HG02798 (cell line): ENCODE measurements at regions not wholly inside any gene's neighbourhood (a gene's known extent, or its start where the extent isn't known, plus 50 kb on each side); places are given as distances from the start of the nearest gene placed in this dataset.

Source experiments
- ATAC-seq: cut with Tn5 transposase; IDR thresholded peaks from one replicate; pipeline ENCODE4 v1.9.1; 2021; ENCODE audit warnings: mild to moderate bottlenecking; ENCODE audit not compliant: unreplicated experiment, poor library complexity

DNA sequence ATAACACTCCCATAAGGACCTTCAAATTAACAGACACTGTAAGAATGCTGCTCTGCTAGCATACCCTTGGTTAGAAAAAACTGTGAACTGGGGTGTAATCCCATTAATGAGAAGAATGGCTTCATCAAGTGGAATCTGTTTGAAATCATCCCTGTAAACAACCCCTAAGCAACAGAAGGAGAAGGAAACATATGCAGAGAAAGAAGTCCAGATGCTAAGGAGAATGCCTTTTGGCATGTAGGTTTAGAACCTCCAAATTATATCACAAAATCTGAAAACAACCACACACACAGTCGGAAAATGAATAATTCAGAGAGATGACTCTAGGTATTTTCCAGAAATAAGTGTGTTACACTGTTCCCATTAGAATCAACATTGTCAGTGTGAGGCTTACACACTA lies 140.2 kb downstream of the NUAK1 start:
- ATAC-seq, result no peak

DNA sequence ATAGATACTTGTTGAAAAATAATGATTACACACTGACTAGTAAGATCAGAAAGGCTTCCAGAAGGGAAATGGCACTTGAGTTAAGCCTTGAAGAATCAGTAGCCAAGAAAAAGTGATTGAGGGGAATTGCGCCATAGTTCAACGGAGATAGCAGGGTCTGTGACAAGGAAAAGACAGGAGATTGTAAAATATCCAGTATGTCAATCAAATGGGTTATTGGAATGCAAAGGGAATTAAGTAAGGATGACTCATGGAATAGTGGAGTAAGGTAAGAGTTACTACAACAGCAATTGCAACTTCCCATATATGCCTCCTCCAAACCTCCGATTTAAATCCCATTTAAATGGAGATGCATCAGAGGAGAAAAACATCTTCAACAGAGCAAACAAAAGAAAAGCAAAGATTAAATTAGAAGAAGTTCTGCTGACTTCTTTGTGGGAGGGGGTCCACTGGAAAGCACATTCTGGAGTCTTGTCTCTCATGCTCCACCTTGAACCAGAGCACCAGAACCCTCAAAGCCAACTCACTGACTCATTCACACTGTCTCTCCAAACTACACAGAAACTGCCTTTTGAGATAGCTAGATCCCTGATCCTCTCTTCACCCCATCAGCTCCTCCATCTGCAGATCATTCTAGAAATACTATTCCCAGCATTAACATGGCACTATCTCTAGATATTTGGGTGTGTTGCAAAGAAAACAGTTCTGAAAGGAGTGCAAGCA lies 138.2 kb downstream of the NUAK1 start:
- no peak for ATAC-seq

DNA sequence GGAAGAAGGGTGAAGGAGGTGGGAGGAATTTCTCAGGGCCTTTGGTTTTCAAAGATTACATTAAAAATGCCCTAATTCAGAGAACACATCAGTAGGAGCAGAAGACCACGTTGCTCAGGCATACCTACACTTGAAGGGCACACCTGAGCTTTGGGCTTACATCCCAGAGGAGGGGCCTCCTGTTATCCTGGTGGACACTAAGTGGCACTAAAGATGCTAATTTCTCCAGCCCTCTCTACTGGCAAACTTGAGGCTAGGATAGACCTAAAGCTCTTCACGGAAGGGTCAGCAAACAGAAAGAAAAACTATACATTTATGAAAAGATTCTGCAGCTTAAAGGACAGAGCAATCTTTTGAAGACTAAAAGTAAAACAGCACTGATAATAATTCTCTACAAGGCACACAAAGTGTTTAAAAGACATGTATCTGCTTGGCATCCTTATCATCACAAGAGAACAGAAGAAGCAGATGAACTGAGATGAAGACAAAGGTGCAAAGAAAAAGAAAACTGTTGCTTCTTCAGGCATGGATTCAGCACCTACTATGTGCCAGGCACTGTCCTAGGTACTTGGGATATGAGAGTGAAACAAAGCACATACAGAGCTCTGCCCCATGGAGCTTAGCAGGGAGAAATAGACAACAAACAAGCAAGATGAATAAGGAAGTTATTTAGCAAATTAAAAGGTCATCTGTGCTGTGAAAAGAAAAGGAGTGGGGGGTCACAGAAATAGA lies 137.5 kb downstream of the NUAK1 start:
- ATAC-seq, result no peak

DNA sequence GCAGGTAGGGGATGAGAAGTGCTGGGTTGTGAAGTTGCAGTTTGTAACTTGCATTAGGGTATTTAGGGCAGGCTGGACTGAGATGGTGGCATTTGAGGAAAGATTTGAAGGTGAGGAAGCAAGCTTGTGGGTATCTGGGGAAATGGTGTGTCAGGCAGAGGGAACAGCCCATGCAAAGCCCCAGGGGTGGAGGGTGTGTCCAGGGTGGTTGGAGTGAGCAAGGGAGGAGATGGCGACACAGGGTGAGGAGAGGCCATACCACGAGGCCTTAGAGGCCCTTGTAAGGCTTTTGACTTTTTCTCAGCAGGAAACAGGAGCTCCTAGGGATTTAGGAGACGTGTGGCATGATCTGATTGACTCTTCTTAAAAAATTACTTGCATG lies 136.9 kb downstream of the NUAK1 start:
- ATAC-seq, result no peak

DNA sequence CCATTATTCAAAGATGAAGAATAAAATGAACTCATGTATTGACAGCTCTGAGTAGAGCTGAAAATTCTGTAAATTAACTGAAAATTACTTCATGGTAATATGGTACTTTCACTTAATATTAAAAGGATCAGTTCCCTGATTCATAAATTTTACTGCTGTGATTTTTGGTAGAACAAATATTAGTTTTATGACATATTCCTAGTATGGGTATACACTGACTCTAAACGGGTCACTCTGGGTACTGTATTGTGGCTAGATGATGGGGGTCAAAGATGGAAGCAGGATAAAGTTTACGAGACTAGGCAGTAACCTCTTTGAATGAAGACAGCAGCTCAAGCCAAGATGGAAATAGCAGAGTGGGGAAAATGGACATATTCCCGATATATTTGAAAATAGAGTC lies 135.5 kb downstream of the NUAK1 start:
- ATAC-seq, result no peak

DNA sequence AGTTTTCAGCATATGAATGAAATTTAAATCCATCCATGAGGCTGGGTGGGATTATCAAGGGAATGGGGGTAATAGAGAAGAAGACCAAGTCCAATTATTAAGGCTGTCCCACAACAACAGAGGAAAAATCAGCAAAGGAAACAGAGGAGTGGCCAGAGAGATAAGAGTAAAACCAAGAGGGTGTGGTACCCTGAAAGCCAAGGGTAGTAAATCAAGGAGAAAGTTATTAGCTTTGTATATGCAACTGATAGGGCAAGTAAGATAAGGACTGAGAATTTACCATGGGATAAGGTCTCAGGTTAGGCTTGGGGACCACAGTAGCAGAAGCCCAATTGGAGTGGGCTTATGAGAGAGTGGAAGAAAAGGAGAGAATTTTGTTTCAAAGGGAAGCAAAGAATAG lies 134.5 kb downstream of the NUAK1 start:
- no peak for ATAC-seq

DNA sequence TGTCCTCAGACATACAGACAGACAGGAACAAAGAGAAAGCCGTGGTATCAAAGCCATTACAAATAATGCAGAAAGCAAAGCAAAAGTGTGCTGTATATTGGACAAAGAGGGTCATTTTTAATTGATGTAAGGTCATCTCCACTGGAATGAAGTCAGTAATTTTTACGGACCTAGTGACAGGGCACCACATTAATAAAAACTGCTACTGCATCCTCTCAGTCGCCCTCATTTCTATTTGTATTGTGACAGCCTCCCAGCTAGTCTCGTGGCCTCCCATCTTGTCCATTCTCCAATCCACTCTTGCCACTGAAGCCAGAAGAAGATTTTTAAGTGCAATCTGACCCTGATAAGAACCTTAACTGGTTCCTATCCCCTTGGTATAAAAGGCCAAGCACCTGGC lies 132.4 kb downstream of the NUAK1 start:
- no peak for ATAC-seq

DNA sequence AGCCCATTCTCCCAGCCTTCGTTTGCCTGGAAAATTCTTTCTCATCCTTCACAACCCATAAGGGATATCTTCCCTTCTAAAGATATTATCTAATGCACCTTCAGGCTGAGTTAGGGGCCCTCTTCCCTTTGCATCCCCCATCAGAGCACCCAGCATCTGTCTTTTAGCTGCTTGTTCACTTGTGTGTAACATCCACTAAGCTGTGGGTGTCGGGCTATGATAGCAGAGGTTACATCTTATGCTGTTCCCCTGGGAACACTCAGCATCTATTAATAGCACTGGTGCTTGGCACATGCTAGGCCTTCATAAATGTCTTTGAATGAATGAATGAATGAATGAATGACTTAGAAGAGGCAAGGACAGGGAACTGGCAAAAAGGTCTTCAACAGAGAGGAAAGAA lies 131.8 kb downstream of the NUAK1 start:
- no peak for ATAC-seq

DNA sequence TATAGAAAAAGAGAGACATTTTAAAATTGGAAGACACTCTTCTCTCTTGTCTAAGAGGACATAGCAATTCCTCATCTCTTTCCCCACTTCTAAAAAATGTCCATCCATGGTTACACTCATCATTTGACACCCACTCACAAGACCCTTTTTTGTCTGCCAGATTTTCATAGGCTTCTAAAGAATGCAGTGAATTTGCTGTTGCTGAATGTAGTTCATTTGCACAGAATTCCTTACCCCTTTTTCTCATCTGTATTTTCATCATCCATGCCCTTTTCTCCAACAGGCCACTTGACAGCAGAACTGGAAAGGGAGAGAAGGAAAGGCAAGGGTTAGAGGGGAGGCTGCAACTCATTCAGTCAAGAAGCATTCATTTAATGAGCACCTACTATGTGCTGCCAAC lies 128.0 kb downstream of the NUAK1 start:
- ATAC-seq, result no peak
